Astrocyte of the spinal cord (primary cell): ENCODE measurements at regions not wholly inside any gene's neighbourhood (a gene's known extent, or its start where the extent isn't known, plus 50 kb on each side); places are given as distances from the start of the nearest gene placed in this dataset.
A peak's percentile ranks its signal among the peaks of the same experiment; 100 is the strongest.

Source experiments
- DNase-seq: peaks from one replicate; pipeline ENCODE4 v3.0.0; 2011; ENCODE audit warnings: low read depth, low spot score
- H3K4me3 ChIP-seq: 2 replicates; pipeline ENCODE4 v1.5.1; 2011; ENCODE audit warnings: low read depth, mild to moderate bottlenecking, low read length, moderate library complexity
- CTCF ChIP-seq: IDR thresholded peaks from 2 replicates; pipeline ENCODE4 v1.5.1; 2012; ENCODE audit warnings: low read depth, mild to moderate bottlenecking, low read length, inconsistent platforms
- in situ Hi-C: cut with HindIII; loops from 2 replicates; pipeline ENCODE4 v1.10.0; 2017; ENCODE audit warnings: low sequenced_read_pairs

- no peak for DNase-seq
- H3K4me3 ChIP-seq: no peak overlapping the region
- TF ChIP-seq CTCF: no peak
- in situ Hi-C loops: no loop called here
Observed at GRCh38 chr3:165716592-165716991, 120.6 kb downstream of the BCHE start.

- DNase-seq: no peak
- H3K4me3 ChIP-seq: no peak overlapping the region
- in situ Hi-C loops: no loop called here
- no peak for TF ChIP-seq CTCF
Observed at GRCh38 chr3:165713479-165713878, 123.7 kb downstream of the BCHE start.

GRCh38 chr3:165712382-165712781 lies 124.8 kb downstream of the BCHE start:
- no peak for DNase-seq
- in situ Hi-C loops: no loop called here
- TF ChIP-seq CTCF: no peak
- no peak overlapping the region for H3K4me3 ChIP-seq

GRCh38 chr3:165697910-165698309 lies 139.3 kb downstream of the BCHE start:
- TF ChIP-seq CTCF: no peak
- no peak for DNase-seq
- in situ Hi-C loops: no loop called here

GRCh38 chr3:165696496-165696895 lies 140.7 kb downstream of the BCHE start:
- in situ Hi-C loops: no loop called here
- DNase-seq: no peak
- H3K4me3 ChIP-seq: no peak overlapping the region
- no peak for TF ChIP-seq CTCF

More at GRCh38 chr3:165697910-165698309, 139.3 kb downstream of the BCHE start:
- H3K4me3 ChIP-seq: no peak overlapping the region

- peak; percentile 1 for DNase-seq
- TF ChIP-seq CTCF: no peak
- in situ Hi-C loops: no loop called here
- no peak overlapping the region for H3K4me3 ChIP-seq
Observed at GRCh38 chr3:165683947-165684346, 153.3 kb downstream of the BCHE start.

GRCh38 chr3:165682734-165683133 lies 154.5 kb downstream of the BCHE start:
- DNase-seq: no peak
- no peak for TF ChIP-seq CTCF
- no peak overlapping the region for H3K4me3 ChIP-seq
- in situ Hi-C loops: no loop called here
